GM23248 (cell line): ENCODE measurements at regions not wholly inside any gene's neighbourhood (a gene's known extent, or its start where the extent isn't known, plus 50 kb on each side); places are given as distances from the start of the nearest gene placed in this dataset.

Experiments
- EZH2 ChIP-seq: fragments of 200-600 bp; sonication (generic); IDR thresholded peaks from 2 replicates; pipeline ENCODE4 v1.6.1; 2018; ENCODE audit warnings: antibody characterized with exemption, mild to moderate bottlenecking; ENCODE audit not compliant: insufficient read depth, poor library complexity, severe bottlenecking
- EZH2phosphoT487 ChIP-seq: fragments of 200-600 bp; sonication (generic); IDR thresholded peaks from 2 replicates; pipeline ENCODE4 v1.6.1; 2018; ENCODE audit warnings: antibody characterized with exemption, moderate library complexity, mild to moderate bottlenecking, low read depth; ENCODE audit not compliant: insufficient read depth

- TF ChIP-seq EZH2 (no peak), EZH2phosphoT487 (no peak)
These were observed 751.5 kb downstream of the CBLN4 start for GRCh38 chr20:55253781-55254180.
